Body of pancreas (tissue), 4 donors: ENCODE measurements at regions not wholly inside any gene's neighbourhood (a gene's known extent, or its start where the extent isn't known, plus 50 kb on each side); places are given as distances from the start of the nearest gene placed in this dataset.

Experiments
- ATAC-seq: fragments of 150-250 bp; one replicate; pipeline ENCODE4 v1.9.1; 2016
- DNase-seq, 4 donors: peaks; one replicate each; pipeline ENCODE4 v3.0.0-alpha.2; 2019
- H3K27ac ChIP-seq, 4 donors: fragments of 200-600 bp; sonication (generic); 1 replicate in 3 of 4; 2 replicates in 1 of 4; pipeline versions ENCODE4 v1.5.1 to v1.6.1; 2016 to 2019; ENCODE audit warnings: mild to moderate bottlenecking in 1 of 4, mixed read lengths in 1 of 4, moderate library complexity in 1 of 4
- H3K27me3 ChIP-seq, 2 donors: fragments of 200-600 bp; sonication (generic); one replicate each; pipeline ENCODE4 v1.6.0; 2016; ENCODE audit warnings: mild to moderate bottlenecking in 1 of 2
- H3K36me3 ChIP-seq, 2 donors: fragments of 200-600 bp; sonication (generic); replicated peaks in 1 of 2; 2 replicates each; pipeline ENCODE4 v1.5.1; 2016; ENCODE audit warnings: low read depth in 2 of 2; ENCODE audit not compliant: insufficient read depth in 1 of 2
- H3K4me1 ChIP-seq: fragments of 200-600 bp; sonication (generic); one replicate; pipeline ENCODE4 v1.6.0; 2016
- H3K4me3 ChIP-seq, 2 donors: fragments of 200-600 bp; sonication (generic); 1 replicate in 1 of 2; 2 replicates in 1 of 2; pipeline ENCODE4 v1.5.1; 2016 to 2019
- H3K9me3 ChIP-seq, 3 donors: fragments of 200-600 bp; sonication (generic); 1 replicate in 2 of 3; 2 replicates in 1 of 3; pipeline ENCODE4 v1.5.1; 2016
- POLR2A ChIP-seq, 3 donors: fragments of 450-650 bp; IDR thresholded peaks; one replicate each; pipeline ENCODE4 v1.6.1; 2016; ENCODE audit warnings: antibody characterized with exemption in 3 of 3, mild to moderate bottlenecking in 2 of 3
- WGBS, 2 donors: methylation state at CpG; one replicate each; pipeline ENCODE4 v1.1.5; 2017; 5-methylcytosine and 5-hydroxymethylcytosine counted together
- intact Hi-C: fragments of 100-400 bp; cut with DNase I; formaldehyde crosslinking; loops from one replicate; pipeline ENCODE4 v1.15.1; 2023
- TF ChIP-seq, protein P1 (sequence below), 7 experiments: fragments of 450-650 bp in 4 of 7; fragments of 200-600 bp in 3 of 7; sonication (generic) in 3 of 7; IDR thresholded peaks; one replicate each; pipeline ENCODE4 v1.5.1; 2016 to 2019; ENCODE audit warnings: antibody characterized with exemption in 7 of 7

GRCh38 chr2:37566517-37566981 lies 104.9 kb downstream of the CDC42EP3 start:
- 85 to 88% methylated on average over 5 of the region's 5 CpGs for WGBS, 2 donors
- TF ChIP-seq, protein P1, sequence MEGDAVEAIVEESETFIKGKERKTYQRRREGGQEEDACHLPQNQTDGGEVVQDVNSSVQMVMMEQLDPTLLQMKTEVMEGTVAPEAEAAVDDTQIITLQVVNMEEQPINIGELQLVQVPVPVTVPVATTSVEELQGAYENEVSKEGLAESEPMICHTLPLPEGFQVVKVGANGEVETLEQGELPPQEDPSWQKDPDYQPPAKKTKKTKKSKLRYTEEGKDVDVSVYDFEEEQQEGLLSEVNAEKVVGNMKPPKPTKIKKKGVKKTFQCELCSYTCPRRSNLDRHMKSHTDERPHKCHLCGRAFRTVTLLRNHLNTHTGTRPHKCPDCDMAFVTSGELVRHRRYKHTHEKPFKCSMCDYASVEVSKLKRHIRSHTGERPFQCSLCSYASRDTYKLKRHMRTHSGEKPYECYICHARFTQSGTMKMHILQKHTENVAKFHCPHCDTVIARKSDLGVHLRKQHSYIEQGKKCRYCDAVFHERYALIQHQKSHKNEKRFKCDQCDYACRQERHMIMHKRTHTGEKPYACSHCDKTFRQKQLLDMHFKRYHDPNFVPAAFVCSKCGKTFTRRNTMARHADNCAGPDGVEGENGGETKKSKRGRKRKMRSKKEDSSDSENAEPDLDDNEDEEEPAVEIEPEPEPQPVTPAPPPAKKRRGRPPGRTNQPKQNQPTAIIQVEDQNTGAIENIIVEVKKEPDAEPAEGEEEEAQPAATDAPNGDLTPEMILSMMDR (IDR thresholded peaks at IDR 0.05) = no peak
- no peak for TF ChIP-seq POLR2A (IDR thresholded peaks at IDR 0.05)
- no peaks in the 10 kb centered on the region for H3K9me3 ChIP-seq
- H3K4me3 ChIP-seq = no peak overlapping the region
- no peaks in the 10 kb centered on the region for H3K27me3 ChIP-seq
- H3K36me3 ChIP-seq = no peaks in the 10 kb centered on the region
- intact Hi-C loops = no loop called here
- DNase-seq (peak in 1 of 4 donors; percentile 37), ATAC-seq (peak; percentile 27)
- H3K27ac ChIP-seq = no peak overlapping the region
- no peaks in the 10 kb centered on the region for H3K4me1 ChIP-seq

DNA sequence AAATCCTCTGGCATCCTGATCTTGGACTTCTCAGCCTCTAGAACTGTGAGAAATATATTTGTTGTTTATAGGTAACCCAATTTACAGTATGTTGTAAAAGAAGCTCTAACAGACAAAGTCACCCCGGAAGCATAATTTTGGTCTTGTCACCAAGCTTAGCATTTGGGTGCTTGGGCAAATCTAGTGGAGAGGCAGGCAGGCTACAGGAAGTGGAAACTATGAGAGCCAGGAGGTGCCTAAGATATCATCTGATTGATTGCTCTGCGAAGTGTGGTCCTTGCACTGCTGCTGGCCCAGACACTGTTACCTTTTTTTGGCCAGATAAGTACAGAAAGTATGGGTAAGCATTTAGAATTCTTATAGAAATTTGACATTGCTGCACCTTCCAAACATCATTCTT lies 102.9 kb downstream of the CDC42EP3 start:
- ATAC-seq = no peak
- 59 to 73% methylated on average over 2 of the region's 2 CpGs for WGBS, 2 donors

GRCh38 chr2:37569131-37569823 lies 102.2 kb downstream of the CDC42EP3 start:
- no peak overlapping the region for H3K27ac ChIP-seq

More for the DNA sequence above, 102.9 kb downstream of the CDC42EP3 start:
- Histone ChIP-seq H3K27ac (no peak overlapping the region), H3K4me3 (no peak overlapping the region), H3K9me3 (no peaks in the 10 kb centered on the region), H3K4me1 (no peaks in the 10 kb centered on the region), H3K27me3 (no peaks in the 10 kb centered on the region), H3K36me3 (no peaks in the 10 kb centered on the region)
- no peak for TF ChIP-seq POLR2A (IDR thresholded peaks at IDR 0.05)
- TF ChIP-seq, protein P1 (IDR thresholded peaks at IDR 0.05) = no peak
- intact Hi-C loops = no loop called here
- DNase-seq = no peak

GRCh38 chr2:37569986-37570679 lies 101.3 kb downstream of the CDC42EP3 start:
- H3K27me3 ChIP-seq = no peaks in the 10 kb centered on the region
- H3K36me3 ChIP-seq = no peaks in the 10 kb centered on the region
- no peak overlapping the region for H3K4me3 ChIP-seq
- intact Hi-C loops = no loop called here
- ATAC-seq (no peak), DNase-seq (no peak)
- TF ChIP-seq, protein P1 (IDR thresholded peaks at IDR 0.05) = no peak
- no peak for TF ChIP-seq POLR2A (IDR thresholded peaks at IDR 0.05)
- WGBS, 2 donors = 45 to 47% methylated on average over 3 of the region's 3 CpGs
- H3K9me3 ChIP-seq = no peaks in the 10 kb centered on the region
- no peaks in the 10 kb centered on the region for H3K4me1 ChIP-seq
- H3K27ac ChIP-seq = no peak overlapping the region

More at GRCh38 chr2:37569131-37569823, 102.2 kb downstream of the CDC42EP3 start:
- ATAC-seq (no peak), DNase-seq (no peak)
- Histone ChIP-seq H3K4me3 (no peak overlapping the region), H3K4me1 (no peaks in the 10 kb centered on the region), H3K27me3 (no peaks in the 10 kb centered on the region), H3K36me3 (no peaks in the 10 kb centered on the region), H3K9me3 (no peaks in the 10 kb centered on the region)
- WGBS, 2 donors = 42 to 61% methylated on average over 2 of the region's 2 CpGs
- TF ChIP-seq, protein P1 (IDR thresholded peaks at IDR 0.05) = no peak
- TF ChIP-seq POLR2A (IDR thresholded peaks at IDR 0.05) = no peak
- intact Hi-C loops = no loop called here
